ENCODE measurements at regions not wholly inside any gene's neighbourhood (a gene's known extent, or its start where the extent isn't known, plus 50 kb on each side); places are given as distances from the start of the nearest gene placed in this dataset.

- TF ChIP-seq CTCF (conservative IDR thresholded peaks at IDR 0.05; ENCODE audit: control insufficient read depth, insufficient read depth, low read depth, low read length) = no peak
- no peak for DNase-seq (ENCODE audit: low read depth)
- no peak overlapping the region for H3K4me3 ChIP-seq (ENCODE audit: control insufficient read depth, low read depth, low read length)
Observed at GRCh38 chr17:53033297-53033696, 789.4 kb upstream of the KIF2B start.

- no peak for TF ChIP-seq CTCF (conservative IDR thresholded peaks at IDR 0.05; ENCODE audit: control insufficient read depth, insufficient read depth, low read depth, low read length)
- peak; percentile 3 for DNase-seq (ENCODE audit: low read depth)
- H3K4me3 ChIP-seq (ENCODE audit: control insufficient read depth, low read depth, low read length) = no peak overlapping the region
Observed at GRCh38 chr17:53032861-53033271, 789.9 kb upstream of the KIF2B start.

GRCh38 chr17:53017227-53017626, 805.5 kb upstream of the KIF2B start:
- no peak for TF ChIP-seq CTCF (conservative IDR thresholded peaks at IDR 0.05; ENCODE audit: control insufficient read depth, insufficient read depth, low read depth, low read length)
- no peak overlapping the region for H3K4me3 ChIP-seq (ENCODE audit: control insufficient read depth, low read depth, low read length)
- no peak for DNase-seq (ENCODE audit: low read depth)

GRCh38 chr17:53016085-53016484, 806.6 kb upstream of the KIF2B start:
- TF ChIP-seq CTCF (conservative IDR thresholded peaks at IDR 0.05; ENCODE audit: control insufficient read depth, insufficient read depth, low read depth, low read length) = no peak
- no peak for DNase-seq (ENCODE audit: low read depth)
- no peak overlapping the region for H3K4me3 ChIP-seq (ENCODE audit: control insufficient read depth, low read depth, low read length)

GRCh38 chr17:53012364-53012763, 810.4 kb upstream of the KIF2B start:
- TF ChIP-seq CTCF (conservative IDR thresholded peaks at IDR 0.05; ENCODE audit: control insufficient read depth, insufficient read depth, low read depth, low read length) = no peak
- H3K4me3 ChIP-seq (ENCODE audit: control insufficient read depth, low read depth, low read length) = no peak overlapping the region
- DNase-seq (ENCODE audit: low read depth) = no peak

GRCh38 chr17:53006006-53006405, 816.7 kb upstream of the KIF2B start:
- no peak for DNase-seq (ENCODE audit: low read depth)
- TF ChIP-seq CTCF (conservative IDR thresholded peaks at IDR 0.05; ENCODE audit: control insufficient read depth, insufficient read depth, low read depth, low read length) = no peak
- no peak overlapping the region for H3K4me3 ChIP-seq (ENCODE audit: control insufficient read depth, low read depth, low read length)

- no peak for TF ChIP-seq CTCF (conservative IDR thresholded peaks at IDR 0.05; ENCODE audit: control insufficient read depth, insufficient read depth, low read depth, low read length)
- H3K4me3 ChIP-seq (ENCODE audit: control insufficient read depth, low read depth, low read length) = no peak overlapping the region
- DNase-seq (ENCODE audit: low read depth) = no peak
Observed at GRCh38 chr17:53004902-53005301, 817.8 kb upstream of the KIF2B start.
